WTC11 (cell line): ENCODE measurements at regions not wholly inside any gene's neighbourhood (a gene's known extent, or its start where the extent isn't known, plus 50 kb on each side); places are given as distances from the start of the nearest gene placed in this dataset.
"Not testable (repeated sequence)": the region's sequence is repeated elsewhere in the genome, so short reads cannot be mapped to it uniquely, and the experiment has no call there.

Experiments
- ATAC-seq: fragments of 200-7000 bp; cut with Tn5 transposase; 2 replicates; pipeline ENCODE4 v1.10.0; 2021; ENCODE audit warnings: mild to moderate bottlenecking, moderate library complexity
- CTCF ChIA-PET: fragments of 300-600 bp; sonication (Branson Sonifier 250); formaldehyde crosslinking; loops from one replicate; lab custom pipeline; 2021; ENCODE audit warnings: antibody characterized with exemption; lab: Charles Lee
- POLR2A ChIA-PET: fragments of 350-600 bp; sonication (Branson Sonifier 250); formaldehyde crosslinking; loops from one replicate; lab custom pipeline; 2021; ENCODE audit warnings: antibody characterized with exemption; lab: Charles Lee
- DNase-seq: peaks from one replicate; pipeline ENCODE4 v3.0.0; 2021; ENCODE audit warnings: low spot score
- H3K27ac Mint-ChIP-seq: 2 replicates; pipeline ENCODE4 v1.8.0; 2021; ENCODE audit warnings: mixed read lengths
- H3K27me3 Mint-ChIP-seq: 2 replicates; pipeline ENCODE4 v1.8.0; 2021; ENCODE audit warnings: low read depth, mild to moderate bottlenecking, moderate library complexity, mixed read lengths
- H3K36me3 Mint-ChIP-seq: 2 replicates; pipeline ENCODE4 v1.8.0; 2021; ENCODE audit warnings: mixed read lengths
- H3K4me1 Mint-ChIP-seq: 2 replicates; pipeline ENCODE4 v1.8.0; 2022; ENCODE audit warnings: mixed read lengths
- H3K4me3 Mint-ChIP-seq: 2 replicates; pipeline ENCODE4 v1.8.0; 2021; ENCODE audit warnings: mild to moderate bottlenecking, moderate library complexity, mixed read lengths
- H3K9me3 Mint-ChIP-seq: 2 replicates; pipeline ENCODE4 v1.8.0; 2021; ENCODE audit warnings: mixed read lengths
- ATF1 ChIP-seq: sonication (generic); formaldehyde crosslinking; IDR thresholded peaks from 2 replicates; pipeline ENCODE4 v1.8.1; 2023; ENCODE audit warnings: mild to moderate bottlenecking, moderate library complexity, missing genetic modification reagents
- ETV6 ChIP-seq: sonication (generic); formaldehyde crosslinking; IDR thresholded peaks from 2 replicates; pipeline ENCODE4 v1.8.1; 2022; ENCODE audit warnings: mild to moderate bottlenecking, missing genetic modification reagents
- GABPB1 ChIP-seq: sonication (generic); formaldehyde crosslinking; IDR thresholded peaks from 2 replicates; pipeline ENCODE4 v1.8.1; 2023; ENCODE audit warnings: mild to moderate bottlenecking, missing genetic modification reagents
- HMGA2 ChIP-seq: fragments of 250-450 bp; sonication (Bioruptor Pico); IDR thresholded peaks from 2 replicates; pipeline ENCODE4 v1.4.0; 2021; ENCODE audit warnings: mild to moderate bottlenecking, moderate library complexity
- IRF2 ChIP-seq: sonication (generic); formaldehyde crosslinking; IDR thresholded peaks from 2 replicates; pipeline ENCODE4 v1.8.0; 2022; ENCODE audit warnings: low read depth, missing genetic modification reagents, borderline replicate concordance
- NR1H2 ChIP-seq: sonication (generic); formaldehyde crosslinking; IDR thresholded peaks from 2 replicates; pipeline ENCODE4 v1.9.0; 2021; ENCODE audit warnings: mild to moderate bottlenecking, moderate library complexity, missing genetic modification reagents
- NR3C1 ChIP-seq: sonication (generic); formaldehyde crosslinking; conservative IDR thresholded peaks from 2 replicates; pipeline ENCODE4 v1.8.1; 2023; ENCODE audit warnings: low read depth, mild to moderate bottlenecking, missing genetic modification reagents
- RELA ChIP-seq: sonication (generic); formaldehyde crosslinking; IDR thresholded peaks from 2 replicates; pipeline ENCODE4 v1.8.1; 2022; ENCODE audit warnings: missing genetic modification reagents, mild to moderate bottlenecking, borderline replicate concordance
- TEAD1 ChIP-seq: sonication (generic); formaldehyde crosslinking; IDR thresholded peaks from 2 replicates; pipeline ENCODE4 v1.8.0; 2022; ENCODE audit warnings: mild to moderate bottlenecking, missing genetic modification reagents
- TP53 ChIP-seq: sonication (generic); formaldehyde crosslinking; IDR thresholded peaks from 2 replicates; pipeline ENCODE4 v1.8.1; 2023; ENCODE audit warnings: mild to moderate bottlenecking, missing genetic modification reagents
- ZNF416 ChIP-seq: fragments of 250-450 bp; sonication (Bioruptor Pico); IDR thresholded peaks from 2 replicates; pipeline ENCODE4 v1.9.0; 2021; ENCODE audit warnings: mild to moderate bottlenecking, inconsistent platforms
- TF ChIP-seq, protein P1 (sequence below): sonication (generic); formaldehyde crosslinking; IDR thresholded peaks from 2 replicates; pipeline ENCODE4 v1.8.1; 2022; ENCODE audit warnings: mild to moderate bottlenecking, moderate library complexity, missing genetic modification reagents
- TF ChIP-seq, protein P2 (sequence below): sonication (generic); formaldehyde crosslinking; IDR thresholded peaks from 2 replicates; pipeline ENCODE4 v1.8.1; 2023; ENCODE audit warnings: mild to moderate bottlenecking, missing genetic modification reagents
- TF ChIP-seq, protein P3 (sequence below): sonication (generic); formaldehyde crosslinking; conservative IDR thresholded peaks from 2 replicates; pipeline ENCODE4 v1.8.1; 2023; ENCODE audit warnings: mild to moderate bottlenecking, low read depth, missing genetic modification reagents, moderate library complexity
- TF ChIP-seq, protein P4 (sequence below): fragments of 250-450 bp; sonication (Bioruptor Pico); IDR thresholded peaks from 2 replicates; pipeline ENCODE4 v1.9.0; 2021; ENCODE audit warnings: mild to moderate bottlenecking, borderline replicate concordance
- TF ChIP-seq, protein P5 (sequence below): sonication (generic); formaldehyde crosslinking; IDR thresholded peaks from 2 replicates; pipeline ENCODE4 v1.8.1; 2022; ENCODE audit warnings: missing genetic modification reagents, borderline replicate concordance
- TF ChIP-seq, protein P6 (sequence below): fragments of 250-450 bp; sonication (Bioruptor Pico); IDR thresholded peaks from 2 replicates; pipeline ENCODE4 v1.9.0; 2021; ENCODE audit warnings: mild to moderate bottlenecking

DNA sequence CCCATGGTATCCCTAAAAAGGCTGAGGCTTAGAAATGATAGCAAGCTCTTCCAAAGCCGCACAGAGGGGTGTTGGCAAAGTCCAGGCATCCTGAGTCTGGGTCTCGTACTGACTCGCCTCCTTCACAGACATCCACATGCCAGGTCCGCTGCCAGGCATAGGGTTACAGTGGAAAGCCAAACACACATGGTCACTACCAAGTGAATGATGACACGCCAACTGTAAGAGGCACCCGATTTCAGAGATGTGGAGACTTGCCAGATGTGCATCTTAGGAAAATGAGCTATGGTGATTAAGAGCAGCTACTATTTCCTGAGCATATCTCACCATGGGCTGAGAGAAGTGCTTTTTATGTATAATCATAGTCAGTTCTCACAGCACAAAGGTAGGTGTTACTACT is 314.9 kb downstream of the MIAT start:
- CTCF ChIA-PET, result no interaction called here
- no peak for DNase-seq

DNA sequence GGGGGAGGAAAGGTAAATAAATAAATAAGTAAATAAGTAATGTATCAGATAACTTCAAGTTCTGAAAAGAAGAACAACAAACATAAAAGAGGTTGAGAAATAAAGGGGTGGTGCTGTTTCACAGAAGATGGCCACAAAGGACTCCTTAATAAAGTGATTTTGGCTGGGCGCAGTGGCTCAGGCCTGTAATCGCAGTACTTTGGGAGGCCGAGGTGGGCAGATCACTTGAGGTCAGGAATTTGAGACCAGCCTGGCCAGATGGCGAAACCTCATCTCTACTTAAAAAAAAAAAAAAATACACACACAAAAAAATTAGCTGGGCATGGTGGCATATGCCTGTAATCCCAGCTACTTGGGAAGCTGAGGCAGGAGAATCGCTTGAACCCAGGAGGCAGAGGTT is 315.5 kb downstream of the MIAT start:
- H3K9me3 Mint-ChIP-seq, H3K27ac Mint-ChIP-seq, H3K4me1 Mint-ChIP-seq, DNase-seq, POLR2A ChIA-PET, H3K36me3 Mint-ChIP-seq, H3K4me3 Mint-ChIP-seq, ATAC-seq, CTCF ChIA-PET: not testable (repeated sequence)
- peaks cover 26% of the 10 kb centered on the region for H3K27me3 Mint-ChIP-seq

More for the DNA sequence above, 314.9 kb downstream of the MIAT start:
- no peaks in the 10 kb centered on the region for H3K36me3 Mint-ChIP-seq
- H3K4me1 Mint-ChIP-seq, result no peaks in the 10 kb centered on the region
- no peak overlapping the region for H3K27ac Mint-ChIP-seq
- H3K27me3 Mint-ChIP-seq, result peaks cover 23% of the 10 kb centered on the region
- TF ChIP-seq, protein P1, sequence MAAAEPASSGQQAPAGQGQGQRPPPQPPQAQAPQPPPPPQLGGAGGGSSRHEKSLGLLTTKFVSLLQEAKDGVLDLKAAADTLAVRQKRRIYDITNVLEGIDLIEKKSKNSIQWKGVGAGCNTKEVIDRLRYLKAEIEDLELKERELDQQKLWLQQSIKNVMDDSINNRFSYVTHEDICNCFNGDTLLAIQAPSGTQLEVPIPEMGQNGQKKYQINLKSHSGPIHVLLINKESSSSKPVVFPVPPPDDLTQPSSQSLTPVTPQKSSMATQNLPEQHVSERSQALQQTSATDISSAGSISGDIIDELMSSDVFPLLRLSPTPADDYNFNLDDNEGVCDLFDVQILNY, result no peak
- no peak for TF ChIP-seq IRF2 (CRISPR knock-in tag)
- no peak for TF ChIP-seq NR3C1 (CRISPR knock-in tag)
- no peak for TF ChIP-seq ZNF416 (CRISPR knock-in tag)
- no peak for TF ChIP-seq ATF1 (CRISPR knock-in tag)
- TF ChIP-seq NR1H2 (CRISPR knock-in tag), result no peak
- TF ChIP-seq TP53 (CRISPR knock-in tag), result no peak
- TF ChIP-seq, protein P2, sequence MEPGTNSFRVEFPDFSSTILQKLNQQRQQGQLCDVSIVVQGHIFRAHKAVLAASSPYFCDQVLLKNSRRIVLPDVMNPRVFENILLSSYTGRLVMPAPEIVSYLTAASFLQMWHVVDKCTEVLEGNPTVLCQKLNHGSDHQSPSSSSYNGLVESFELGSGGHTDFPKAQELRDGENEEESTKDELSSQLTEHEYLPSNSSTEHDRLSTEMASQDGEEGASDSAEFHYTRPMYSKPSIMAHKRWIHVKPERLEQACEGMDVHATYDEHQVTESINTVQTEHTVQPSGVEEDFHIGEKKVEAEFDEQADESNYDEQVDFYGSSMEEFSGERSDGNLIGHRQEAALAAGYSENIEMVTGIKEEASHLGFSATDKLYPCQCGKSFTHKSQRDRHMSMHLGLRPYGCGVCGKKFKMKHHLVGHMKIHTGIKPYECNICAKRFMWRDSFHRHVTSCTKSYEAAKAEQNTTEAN (CRISPR knock-in tag), result no peak
- no peak for TF ChIP-seq HMGA2 (CRISPR knock-in tag)
- TF ChIP-seq, protein P3, sequence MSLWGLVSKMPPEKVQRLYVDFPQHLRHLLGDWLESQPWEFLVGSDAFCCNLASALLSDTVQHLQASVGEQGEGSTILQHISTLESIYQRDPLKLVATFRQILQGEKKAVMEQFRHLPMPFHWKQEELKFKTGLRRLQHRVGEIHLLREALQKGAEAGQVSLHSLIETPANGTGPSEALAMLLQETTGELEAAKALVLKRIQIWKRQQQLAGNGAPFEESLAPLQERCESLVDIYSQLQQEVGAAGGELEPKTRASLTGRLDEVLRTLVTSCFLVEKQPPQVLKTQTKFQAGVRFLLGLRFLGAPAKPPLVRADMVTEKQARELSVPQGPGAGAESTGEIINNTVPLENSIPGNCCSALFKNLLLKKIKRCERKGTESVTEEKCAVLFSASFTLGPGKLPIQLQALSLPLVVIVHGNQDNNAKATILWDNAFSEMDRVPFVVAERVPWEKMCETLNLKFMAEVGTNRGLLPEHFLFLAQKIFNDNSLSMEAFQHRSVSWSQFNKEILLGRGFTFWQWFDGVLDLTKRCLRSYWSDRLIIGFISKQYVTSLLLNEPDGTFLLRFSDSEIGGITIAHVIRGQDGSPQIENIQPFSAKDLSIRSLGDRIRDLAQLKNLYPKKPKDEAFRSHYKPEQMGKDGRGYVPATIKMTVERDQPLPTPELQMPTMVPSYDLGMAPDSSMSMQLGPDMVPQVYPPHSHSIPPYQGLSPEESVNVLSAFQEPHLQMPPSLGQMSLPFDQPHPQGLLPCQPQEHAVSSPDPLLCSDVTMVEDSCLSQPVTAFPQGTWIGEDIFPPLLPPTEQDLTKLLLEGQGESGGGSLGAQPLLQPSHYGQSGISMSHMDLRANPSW (CRISPR knock-in tag), result no peak
- TF ChIP-seq TEAD1 (CRISPR knock-in tag), result no peak
- TF ChIP-seq RELA (CRISPR knock-in tag), result no peak
- TF ChIP-seq ETV6 (CRISPR knock-in tag), result no peak
- TF ChIP-seq, protein P4, sequence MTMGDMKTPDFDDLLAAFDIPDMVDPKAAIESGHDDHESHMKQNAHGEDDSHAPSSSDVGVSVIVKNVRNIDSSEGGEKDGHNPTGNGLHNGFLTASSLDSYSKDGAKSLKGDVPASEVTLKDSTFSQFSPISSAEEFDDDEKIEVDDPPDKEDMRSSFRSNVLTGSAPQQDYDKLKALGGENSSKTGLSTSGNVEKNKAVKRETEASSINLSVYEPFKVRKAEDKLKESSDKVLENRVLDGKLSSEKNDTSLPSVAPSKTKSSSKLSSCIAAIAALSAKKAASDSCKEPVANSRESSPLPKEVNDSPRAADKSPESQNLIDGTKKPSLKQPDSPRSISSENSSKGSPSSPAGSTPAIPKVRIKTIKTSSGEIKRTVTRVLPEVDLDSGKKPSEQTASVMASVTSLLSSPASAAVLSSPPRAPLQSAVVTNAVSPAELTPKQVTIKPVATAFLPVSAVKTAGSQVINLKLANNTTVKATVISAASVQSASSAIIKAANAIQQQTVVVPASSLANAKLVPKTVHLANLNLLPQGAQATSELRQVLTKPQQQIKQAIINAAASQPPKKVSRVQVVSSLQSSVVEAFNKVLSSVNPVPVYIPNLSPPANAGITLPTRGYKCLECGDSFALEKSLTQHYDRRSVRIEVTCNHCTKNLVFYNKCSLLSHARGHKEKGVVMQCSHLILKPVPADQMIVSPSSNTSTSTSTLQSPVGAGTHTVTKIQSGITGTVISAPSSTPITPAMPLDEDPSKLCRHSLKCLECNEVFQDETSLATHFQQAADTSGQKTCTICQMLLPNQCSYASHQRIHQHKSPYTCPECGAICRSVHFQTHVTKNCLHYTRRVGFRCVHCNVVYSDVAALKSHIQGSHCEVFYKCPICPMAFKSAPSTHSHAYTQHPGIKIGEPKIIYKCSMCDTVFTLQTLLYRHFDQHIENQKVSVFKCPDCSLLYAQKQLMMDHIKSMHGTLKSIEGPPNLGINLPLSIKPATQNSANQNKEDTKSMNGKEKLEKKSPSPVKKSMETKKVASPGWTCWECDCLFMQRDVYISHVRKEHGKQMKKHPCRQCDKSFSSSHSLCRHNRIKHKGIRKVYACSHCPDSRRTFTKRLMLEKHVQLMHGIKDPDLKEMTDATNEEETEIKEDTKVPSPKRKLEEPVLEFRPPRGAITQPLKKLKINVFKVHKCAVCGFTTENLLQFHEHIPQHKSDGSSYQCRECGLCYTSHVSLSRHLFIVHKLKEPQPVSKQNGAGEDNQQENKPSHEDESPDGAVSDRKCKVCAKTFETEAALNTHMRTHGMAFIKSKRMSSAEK (CRISPR knock-in tag), result no peak
- TF ChIP-seq, protein P5, sequence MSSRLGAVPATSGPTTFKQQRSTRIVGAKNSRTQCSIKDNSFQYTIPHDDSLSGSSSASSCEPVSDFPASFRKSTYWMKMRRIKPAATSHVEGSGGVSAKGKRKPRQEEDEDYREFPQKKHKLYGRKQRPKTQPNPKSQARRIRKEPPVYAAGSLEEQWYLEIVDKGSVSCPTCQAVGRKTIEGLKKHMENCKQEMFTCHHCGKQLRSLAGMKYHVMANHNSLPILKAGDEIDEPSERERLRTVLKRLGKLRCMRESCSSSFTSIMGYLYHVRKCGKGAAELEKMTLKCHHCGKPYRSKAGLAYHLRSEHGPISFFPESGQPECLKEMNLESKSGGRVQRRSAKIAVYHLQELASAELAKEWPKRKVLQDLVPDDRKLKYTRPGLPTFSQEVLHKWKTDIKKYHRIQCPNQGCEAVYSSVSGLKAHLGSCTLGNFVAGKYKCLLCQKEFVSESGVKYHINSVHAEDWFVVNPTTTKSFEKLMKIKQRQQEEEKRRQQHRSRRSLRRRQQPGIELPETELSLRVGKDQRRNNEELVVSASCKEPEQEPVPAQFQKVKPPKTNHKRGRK (CRISPR knock-in tag), result no peak
- TF ChIP-seq GABPB1 (CRISPR knock-in tag), result no peak
- TF ChIP-seq, protein P6, sequence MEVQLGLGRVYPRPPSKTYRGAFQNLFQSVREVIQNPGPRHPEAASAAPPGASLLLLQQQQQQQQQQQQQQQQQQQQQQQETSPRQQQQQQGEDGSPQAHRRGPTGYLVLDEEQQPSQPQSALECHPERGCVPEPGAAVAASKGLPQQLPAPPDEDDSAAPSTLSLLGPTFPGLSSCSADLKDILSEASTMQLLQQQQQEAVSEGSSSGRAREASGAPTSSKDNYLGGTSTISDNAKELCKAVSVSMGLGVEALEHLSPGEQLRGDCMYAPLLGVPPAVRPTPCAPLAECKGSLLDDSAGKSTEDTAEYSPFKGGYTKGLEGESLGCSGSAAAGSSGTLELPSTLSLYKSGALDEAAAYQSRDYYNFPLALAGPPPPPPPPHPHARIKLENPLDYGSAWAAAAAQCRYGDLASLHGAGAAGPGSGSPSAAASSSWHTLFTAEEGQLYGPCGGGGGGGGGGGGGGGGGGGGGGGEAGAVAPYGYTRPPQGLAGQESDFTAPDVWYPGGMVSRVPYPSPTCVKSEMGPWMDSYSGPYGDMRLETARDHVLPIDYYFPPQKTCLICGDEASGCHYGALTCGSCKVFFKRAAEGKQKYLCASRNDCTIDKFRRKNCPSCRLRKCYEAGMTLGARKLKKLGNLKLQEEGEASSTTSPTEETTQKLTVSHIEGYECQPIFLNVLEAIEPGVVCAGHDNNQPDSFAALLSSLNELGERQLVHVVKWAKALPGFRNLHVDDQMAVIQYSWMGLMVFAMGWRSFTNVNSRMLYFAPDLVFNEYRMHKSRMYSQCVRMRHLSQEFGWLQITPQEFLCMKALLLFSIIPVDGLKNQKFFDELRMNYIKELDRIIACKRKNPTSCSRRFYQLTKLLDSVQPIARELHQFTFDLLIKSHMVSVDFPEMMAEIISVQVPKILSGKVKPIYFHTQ (CRISPR knock-in tag), result no peak
- POLR2A ChIA-PET, result no interaction called here
- no peak for ATAC-seq
- H3K9me3 Mint-ChIP-seq, result no peaks in the 10 kb centered on the region
- H3K4me3 Mint-ChIP-seq, result no peak overlapping the region
